HG03342 (cell line): ENCODE measurements at regions not wholly inside any gene's neighbourhood (a gene's known extent, or its start where the extent isn't known, plus 50 kb on each side); places are given as distances from the start of the nearest gene placed in this dataset.

Experiments used
- ATAC-seq: cut with Tn5 transposase; IDR thresholded peaks from one replicate; pipeline ENCODE4 v1.9.1; 2021; ENCODE audit warnings: mild to moderate bottlenecking, moderate library complexity; ENCODE audit not compliant: unreplicated experiment

DNA sequence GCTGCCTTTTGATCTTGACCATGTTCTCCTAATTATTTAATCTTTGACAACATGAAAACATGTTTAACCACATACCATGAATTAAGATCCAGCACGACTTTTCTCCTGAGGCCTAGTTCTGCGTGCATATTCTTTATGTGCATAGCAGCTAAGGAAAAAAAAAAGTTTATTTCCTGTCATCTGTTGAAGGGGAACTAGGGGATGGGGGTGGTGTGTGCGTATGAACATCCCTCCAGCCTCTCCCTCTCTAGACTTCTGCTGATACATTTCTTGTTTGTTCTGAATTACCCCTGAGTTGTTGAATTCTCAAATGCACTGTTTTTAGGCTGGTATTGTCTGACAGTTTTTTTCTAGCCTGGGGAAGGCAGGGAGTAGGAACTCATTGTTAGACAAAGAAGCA, 543.3 kb downstream of the FGF9 start:
- no peak for ATAC-seq

DNA sequence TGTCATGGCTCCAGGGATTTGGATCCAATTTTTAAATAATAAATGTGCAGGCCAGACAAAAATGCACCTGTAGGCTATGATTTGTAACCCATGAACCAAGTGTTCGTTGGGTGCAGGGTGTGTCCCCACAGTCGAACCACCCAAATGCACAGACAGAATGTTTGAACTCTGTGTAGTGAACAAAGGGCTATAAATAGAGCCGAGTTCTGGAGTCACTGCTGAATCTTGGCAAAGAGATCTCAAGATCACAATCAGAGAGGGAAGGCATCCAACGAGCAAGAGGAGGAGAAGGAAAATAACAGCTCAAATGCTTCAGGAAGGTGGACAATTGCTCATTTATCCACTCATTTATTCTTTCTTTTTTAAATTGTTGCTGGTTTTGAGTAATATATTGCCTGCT, 547.9 kb downstream of the FGF9 start:
- no peak for ATAC-seq

DNA sequence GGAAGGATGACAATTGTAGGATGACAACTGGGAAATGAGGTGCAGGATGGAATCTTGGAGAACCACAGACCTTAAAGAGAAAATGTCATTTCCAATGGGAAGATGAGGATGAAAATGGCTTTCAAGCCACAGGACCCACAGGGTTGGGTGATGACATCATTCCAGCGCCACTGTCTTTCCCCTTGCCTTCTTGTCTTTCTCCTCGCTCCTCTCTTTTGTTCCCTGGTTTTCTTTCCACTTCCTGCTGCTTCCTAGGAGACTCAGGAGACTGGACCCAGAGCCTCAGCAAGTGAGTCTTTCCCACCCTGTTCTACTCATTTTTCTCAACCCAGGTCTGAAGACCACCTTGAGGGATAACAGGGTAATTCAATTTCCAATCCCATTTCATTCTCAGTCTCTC, 548.8 kb downstream of the FGF9 start:
- ATAC-seq: no peak

DNA sequence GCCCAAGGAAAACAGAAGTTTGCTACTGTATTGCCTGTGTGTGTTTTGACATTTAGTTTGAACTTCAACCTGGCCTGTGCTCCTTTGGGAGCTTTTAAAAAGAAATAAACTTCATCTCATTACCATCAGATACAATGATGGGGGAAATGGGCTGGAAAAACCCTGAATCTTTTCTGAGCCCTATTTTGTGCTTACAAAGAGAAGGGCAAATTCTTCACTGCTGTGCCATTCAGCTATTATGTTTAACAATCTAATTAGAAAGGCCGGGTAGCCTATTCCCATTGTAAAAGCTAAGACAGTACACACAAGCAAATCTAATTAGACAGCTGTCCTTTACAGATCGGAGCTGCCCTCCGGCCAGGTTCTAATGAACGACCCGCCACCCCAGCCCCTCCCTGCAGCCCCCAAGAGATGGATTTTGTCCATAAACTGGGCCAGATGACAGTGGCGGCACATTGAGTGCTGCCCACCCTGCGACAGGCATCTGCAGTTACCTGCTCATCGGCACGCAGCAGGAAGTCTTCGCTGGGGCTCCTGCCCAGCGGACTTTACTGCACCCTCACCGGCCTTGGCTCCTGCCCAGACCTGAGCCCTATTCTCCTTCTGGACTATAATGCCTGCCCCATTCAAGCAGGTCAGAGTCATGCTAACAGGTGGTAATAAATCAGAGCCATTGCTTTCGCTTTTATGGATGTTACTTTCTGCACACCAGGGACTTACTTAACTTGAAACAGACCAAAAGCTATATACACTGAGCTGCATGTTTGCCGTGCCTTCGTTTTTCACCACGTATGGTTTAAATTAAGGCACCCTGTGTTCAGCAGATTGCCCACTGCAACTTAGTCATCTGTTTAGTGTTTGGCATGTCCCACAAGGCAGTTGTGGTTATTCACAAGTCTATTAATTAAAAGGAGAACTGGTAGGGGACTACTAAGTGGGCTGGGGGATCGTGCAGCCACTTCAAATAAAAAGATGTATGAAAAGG, 549.6 kb downstream of the FGF9 start:
- ATAC-seq: no peak

DNA sequence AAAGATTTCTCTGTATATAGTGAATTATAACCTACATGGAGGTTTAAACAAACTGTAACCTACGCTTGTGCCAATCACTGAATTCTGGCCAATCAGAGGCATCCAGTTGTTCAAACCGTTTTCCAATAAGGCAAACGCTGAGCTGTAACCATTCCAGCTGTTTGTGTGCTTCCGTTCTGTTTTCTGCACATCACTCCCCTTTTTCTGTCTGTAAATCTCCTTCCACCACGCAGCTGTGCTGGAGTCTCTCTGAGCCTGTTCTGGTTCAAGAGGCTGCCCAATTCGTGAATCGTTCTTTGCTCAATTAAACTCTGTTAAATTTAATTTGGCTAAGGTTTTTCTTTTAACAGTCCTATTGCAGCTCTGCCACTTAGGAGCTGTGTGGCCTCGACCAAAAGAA, 552.5 kb downstream of the FGF9 start:
- no peak for ATAC-seq

DNA sequence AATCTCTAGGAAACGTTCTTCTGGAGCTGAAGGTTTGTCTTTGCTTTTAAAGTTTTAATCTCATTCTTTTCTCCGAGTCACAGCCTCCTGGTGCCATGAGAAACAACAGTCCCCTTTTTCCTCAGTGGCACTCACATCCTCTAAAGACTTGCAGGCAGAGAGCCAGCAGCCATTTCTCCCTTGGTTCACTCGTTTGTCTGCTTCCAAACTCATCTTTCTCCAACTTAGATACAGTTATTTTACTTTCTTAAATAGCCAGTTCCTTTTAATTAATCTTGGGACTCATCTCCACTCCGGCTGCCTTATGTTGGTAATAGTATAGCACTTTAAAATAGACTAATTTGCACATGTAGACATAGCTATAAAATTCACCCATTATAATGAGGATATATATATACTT, 555.2 kb downstream of the FGF9 start:
- ATAC-seq: no peak

DNA sequence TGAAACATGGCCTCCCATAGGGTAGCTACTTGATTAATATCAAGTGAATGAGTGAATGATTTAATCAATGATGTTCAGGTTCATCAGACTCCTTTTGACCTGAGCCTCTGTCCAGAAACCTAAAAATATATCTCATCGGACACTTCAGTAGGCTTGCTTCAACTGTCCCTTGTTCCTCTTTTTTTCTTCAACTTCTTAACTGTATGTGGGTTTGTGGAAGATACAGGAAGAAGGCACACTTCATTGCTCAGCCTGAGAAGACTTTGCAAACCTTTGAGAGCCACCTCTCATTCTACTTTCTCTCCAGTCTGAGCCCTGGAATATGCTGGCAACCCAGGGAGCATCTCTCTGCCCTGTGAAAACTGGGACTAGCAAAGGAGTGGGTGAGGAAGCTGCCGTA, 557.0 kb downstream of the FGF9 start:
- ATAC-seq: no peak

DNA sequence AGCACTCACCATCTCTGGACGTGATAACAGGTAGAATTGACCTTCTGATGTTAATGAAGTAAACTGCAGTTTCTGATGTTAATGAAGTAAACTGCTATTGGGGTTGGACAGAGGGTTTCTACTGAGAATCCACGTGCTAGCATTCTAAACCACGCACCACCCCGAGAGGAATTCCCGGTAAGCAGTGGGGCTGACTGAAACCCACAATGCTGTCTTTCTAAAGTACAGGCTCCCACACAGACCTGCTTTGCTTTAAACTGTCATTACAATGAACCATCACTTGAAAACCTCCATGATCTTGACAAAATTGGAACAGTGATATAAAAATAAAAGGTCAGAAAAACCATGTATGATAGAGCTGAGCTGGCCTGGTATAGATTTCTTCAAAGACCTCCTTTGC, 559.0 kb downstream of the FGF9 start:
- ATAC-seq: no peak

DNA sequence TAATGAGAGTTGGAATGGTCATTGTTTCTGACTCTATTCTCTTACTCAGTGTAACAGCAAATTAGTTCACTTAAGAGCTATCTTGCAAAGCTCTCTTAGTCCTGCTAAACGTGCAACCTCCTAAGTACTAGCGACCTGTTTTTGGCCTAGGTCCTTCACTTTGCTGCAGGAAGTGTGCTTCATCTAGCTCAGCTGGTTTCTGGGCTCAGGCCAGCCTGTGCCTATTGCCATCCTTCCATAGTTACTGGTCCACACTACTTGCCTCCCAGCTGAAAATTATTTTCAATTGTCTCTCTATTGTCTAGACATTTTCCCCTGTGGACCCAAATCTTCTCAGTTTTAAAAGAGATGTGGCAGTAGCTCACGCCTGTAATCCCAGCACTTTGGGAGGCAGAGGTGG, 561.3 kb downstream of the FGF9 start:
- no peak for ATAC-seq

DNA sequence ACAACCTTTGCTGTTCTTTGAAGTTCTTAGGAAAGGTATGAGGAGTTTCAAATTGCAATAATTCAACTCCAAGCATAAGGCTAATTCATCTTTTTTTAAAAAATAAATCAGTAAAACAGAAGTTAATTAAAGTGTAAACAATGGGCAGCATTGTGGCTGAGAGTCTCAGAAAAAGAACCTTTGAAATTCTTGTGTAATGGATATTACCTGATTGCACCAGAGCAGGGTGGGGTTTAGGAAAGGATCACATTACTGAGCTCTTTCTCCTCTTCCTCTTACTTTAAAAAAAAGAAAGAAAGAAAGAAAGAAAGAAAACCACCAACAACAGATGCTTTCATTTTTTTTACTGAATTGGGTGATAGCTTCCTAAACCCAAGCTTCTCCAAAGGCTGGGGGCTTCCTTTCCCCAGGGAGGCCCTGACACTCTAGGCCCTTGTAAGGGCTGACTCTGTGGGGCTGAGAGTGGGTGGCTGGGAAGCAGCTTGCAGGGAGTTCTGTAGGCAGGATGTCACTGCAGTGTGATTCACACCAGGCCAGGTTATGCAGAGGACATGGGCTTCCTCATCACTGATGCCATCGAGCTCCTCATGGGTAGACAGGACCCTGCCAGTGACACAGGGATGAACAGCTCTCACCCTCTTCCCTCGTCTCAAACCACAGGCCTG, 564.5 kb downstream of the FGF9 start:
- no peak for ATAC-seq

DNA sequence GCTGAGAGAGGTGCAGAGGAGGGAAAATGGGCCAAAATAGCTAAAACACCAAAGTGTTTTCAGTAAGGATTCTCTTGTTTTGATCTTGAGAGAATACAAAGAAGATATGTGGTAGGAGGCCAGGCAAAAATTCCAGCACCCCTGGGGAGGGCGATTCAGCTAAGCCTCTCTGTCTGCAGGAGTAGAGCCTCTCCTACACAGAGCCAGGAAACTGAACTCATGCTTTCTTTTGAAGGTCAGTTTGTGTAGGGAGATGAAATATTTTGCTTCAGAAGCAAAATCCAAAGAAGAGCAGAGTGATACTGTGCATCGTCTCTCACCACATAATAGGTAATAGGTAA, 565.0 kb downstream of the FGF9 start:
- ATAC-seq: no peak

DNA sequence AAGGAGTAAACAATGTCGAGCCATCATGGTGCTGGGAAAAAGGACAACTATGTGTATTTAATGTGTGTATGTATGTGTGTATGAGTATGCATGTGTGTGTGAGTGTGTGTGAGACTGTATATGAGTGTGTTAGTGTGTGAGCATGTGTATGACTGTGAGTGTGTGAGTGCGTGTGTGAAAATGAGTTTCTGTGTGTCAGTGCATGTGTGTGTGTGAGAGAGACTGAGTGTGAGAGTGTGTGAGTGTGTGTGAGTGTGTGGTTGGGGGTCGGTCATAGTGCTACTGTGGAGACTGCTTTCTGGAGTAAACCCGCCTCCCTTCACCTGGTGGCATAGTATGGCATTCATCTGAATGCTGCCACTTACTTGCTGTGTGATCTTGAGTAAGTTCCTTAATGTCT, 567.4 kb downstream of the FGF9 start:
- no peak for ATAC-seq

DNA sequence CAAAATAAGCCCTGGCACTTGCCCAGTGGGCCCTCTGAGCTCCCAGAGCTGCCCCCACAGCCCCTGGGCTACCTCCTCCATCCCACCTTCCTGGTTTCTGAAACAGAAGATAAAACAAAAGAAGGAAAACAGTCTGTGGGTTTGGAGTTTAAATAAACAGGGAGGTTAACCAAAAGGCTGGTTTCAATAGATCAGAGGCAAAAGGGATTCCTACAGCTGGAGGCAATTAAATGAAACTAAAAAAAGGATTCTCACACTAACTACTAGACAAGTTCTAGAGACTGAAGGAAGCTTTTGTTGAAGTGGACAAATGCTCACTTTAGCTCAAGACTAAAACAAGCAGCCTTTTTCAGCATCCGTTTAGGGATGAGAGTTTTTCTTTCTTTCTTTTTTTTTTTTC, 569.8 kb downstream of the FGF9 start:
- ATAC-seq: no peak

DNA sequence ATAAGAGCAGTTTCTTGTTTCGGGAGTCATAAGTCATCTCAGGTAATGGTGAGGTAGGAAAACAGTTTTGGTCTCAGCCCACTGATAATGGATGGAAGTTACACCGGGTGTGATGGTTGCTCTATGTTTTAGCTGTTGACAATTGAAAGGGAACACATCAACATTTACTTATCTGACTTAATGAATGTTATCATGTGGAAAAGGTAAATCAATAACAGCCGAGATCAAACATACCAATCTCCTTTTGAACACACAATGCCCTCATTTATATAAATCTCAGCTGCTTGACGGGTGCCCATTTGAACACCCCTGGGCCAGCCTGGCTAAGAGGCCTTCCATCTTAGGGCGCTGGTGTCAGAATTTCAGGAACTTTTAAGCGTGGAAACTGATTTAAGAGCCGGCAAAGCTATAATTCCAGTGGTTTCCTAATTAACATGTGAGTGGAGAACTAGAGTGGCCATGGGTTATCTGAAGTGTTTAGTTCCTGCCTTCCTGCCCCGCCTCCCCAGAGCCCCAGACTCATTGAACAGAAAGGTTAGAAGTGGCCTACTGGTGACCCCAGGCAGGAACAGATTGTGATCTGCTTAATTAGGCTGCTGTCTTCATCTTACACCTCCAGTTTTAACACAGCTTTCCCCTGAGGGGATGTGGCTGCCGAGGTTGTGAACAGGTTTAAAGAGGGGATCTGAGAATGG, 572.7 kb downstream of the FGF9 start:
- ATAC-seq: no peak

DNA sequence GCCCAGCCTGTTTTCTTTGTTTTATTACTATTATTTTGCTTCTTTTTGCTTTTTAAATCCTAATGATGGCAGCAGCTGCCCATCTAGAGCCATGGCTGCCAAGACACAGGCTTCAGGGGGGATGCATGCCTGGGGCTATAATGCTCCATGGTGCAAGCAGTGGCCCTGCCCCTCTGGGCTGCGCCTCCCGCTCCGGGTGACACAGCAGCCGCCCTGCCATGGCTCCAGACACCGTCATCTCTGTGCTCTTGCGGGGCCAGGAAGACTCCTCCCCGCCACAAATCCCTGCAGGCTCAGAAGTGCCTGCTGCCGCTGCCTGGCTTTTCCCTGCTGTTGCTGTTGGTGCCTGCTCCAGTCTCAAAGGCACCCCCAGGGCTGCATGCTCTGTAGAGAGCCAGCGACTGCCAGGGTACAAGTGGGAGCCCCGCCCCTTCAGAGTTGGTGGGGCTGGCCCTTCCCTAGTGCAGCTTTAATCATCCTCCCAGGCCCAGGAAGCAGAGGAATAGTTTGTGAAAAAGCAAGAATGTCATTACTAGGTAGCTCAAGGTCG, 581.5 kb downstream of the FGF9 start:
- no peak for ATAC-seq

DNA sequence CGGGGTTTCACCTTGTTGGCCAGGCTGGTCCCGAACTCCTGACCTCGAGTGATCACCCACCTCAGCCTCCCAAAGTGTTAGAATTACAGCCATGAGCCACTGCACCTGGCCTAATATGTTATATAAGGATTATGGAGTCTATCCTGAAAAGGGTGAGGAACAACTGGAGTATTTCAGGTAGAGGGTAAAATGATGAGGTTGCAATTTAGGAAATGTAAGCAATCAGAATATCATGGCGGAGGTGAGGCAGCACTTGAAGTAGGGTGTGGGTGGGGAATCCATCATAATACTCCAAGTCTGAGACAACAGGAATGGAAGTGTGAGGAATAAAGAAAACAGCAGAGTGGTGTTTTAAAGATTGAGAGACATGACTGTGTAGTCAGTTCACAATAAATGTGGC, 582.2 kb downstream of the FGF9 start:
- ATAC-seq: no peak

DNA sequence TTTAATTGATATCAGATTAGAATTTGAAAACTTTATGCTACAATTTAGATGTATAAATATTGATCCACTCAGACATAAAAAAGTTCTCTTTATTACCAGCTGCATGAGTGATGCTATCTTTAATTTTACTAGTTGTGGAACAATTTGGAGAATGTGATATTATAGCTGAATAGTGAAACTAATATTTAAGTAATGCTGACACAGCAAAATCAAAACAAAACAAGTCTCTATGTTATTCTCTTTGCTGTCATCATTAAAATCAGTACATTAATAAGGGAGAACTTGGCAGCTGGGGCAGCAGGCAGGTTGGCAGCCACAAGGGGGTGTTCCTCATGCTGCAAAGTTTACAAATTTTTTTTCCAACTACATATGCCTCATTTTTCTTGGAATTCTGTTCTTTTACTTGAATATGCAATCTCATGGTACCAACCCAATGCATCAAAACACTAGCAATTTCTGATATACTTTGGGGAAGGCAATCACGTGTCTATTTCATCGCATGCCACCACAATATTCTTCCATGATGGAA, 585.3 kb downstream of the FGF9 start:
- no peak for ATAC-seq

DNA sequence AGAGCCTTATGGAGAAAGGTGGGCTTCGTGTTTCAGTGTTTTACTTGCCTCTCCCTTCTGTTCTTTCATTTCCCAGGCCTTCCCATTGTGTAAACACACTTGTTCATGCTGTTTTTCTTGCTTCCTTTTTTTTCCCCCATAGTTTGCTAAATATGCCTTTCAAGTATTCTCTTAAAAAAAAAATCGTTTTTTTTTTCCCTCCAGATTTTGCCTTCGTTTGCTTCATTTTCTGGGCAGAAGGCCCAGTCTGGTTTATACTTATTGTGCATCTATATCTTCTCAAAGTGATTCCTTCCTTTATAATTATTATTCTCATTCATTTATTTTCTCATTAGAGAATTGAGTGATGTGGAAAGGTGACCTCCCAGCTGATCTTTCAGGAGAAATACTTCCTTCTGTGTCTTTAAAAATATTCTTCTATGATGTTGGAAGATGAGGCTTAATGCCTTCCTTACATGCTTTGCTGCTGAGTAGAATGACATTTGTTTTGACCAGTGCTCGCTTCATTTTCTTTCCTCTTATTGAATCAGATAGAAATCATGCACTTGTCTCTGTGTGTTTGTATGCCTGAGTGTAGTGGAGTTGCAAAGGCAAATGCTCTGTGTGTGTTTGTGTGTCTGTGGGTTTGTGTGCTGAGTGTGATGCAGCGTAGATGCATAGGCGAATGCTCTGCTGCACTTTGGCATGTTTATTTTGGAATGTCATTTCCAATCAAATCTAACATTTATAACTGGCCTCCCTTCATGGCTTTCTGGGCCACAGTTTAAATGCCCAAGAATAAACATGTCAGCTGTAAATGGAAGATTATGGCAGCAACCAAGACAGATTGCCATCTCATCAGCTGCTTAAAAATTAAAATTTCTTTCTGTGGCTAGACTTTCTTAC, 591.4 kb downstream of the FGF9 start:
- ATAC-seq: no peak

DNA sequence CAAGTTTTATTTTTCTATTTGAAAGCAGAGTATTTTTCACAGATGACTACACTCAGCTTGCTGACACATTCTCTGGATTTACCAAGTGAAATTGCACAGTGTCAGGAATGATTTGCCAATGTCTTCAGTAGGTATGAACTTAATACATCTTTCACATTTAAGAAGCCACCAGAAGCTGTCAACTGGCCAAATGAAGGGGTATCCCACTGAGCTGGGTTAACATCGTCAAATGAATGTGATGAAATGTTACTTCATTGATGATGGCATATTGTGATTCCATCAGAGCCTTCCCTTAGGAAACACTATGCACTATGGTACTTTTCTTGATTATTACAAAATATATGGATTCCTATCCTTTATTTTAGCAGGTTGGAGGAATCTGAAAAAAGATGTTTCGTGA, 592.3 kb downstream of the FGF9 start:
- ATAC-seq: no peak

DNA sequence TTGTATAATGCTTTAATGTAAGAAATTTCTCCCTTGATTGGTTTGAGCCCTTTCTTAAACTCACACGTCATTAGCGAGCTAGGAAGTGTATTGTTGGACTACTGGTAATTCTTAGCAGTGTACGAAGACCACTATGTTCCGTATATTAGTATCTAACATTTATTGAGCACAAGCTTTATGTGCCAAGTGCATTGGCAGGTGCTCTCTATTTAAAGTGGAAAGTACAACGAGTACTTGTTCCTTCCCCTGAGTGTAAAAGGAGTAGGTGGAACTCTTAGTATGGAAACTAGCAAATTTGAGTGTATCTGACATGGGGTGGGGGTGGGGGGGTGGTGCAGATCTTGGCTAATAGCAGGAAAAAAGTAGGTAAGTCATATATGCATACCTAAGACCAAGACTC, 594.7 kb downstream of the FGF9 start:
- no peak for ATAC-seq
